Epithelial cell of esophagus (primary cell): ENCODE measurements at regions not wholly inside any gene's neighbourhood (a gene's known extent, or its start where the extent isn't known, plus 50 kb on each side); places are given as distances from the start of the nearest gene placed in this dataset.
"Not testable (repeated sequence)": the region's sequence is repeated elsewhere in the genome, so short reads cannot be mapped to it uniquely, and the experiment has no call there.

Experiments
- DNase-seq: peaks from one replicate; pipeline ENCODE4 v3.0.0; 2010; ENCODE audit warnings: low read depth
- H3K4me3 ChIP-seq: 2 replicates; pipeline ENCODE4 v1.5.1; 2011; ENCODE audit warnings: mild to moderate bottlenecking, low read length, control low read depth
- TF ChIP-seq, protein P1 (sequence below): IDR thresholded peaks from 2 replicates; pipeline ENCODE4 v1.5.1; 2011; ENCODE audit warnings: low read depth, mild to moderate bottlenecking, low read length, control low read depth, inconsistent platforms; ENCODE audit not compliant: insufficient read depth; ENCODE audit errors: missing control alignments

DNA sequence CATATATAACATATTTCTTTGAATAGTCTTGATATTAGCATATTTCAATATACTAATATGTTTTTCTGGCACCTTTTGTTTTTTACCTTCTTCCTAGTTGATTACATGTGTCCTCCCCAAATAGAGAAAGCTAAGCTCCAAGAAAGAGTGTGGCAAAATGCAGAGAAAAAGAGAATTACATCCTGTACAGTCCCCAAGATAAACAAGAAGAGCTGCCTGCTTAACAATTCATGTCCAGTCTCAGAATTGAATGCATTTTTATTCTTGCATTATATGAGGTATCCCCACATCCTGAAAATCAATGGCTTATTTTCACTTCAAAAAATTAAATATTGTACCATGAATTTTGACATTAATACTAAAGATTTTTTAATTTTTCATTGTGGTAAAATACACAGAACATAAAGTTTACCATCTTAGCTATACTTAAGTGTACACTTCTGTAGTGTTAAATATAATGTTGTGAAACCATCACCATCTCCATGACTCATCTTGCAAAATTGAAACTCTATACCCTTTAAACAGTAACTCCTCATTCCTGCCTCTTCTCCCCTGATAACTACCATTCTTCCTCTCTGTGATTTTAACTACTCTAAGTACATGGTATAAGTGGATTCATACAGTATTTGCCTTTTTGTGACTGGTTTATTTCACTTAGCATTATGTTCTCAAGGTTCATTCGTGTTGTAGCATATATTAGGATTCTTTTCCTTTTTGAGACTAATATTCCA, 490.3 kb downstream of the COL12A1 start:
- peak; percentile 62 for DNase-seq
- no peak overlapping the region for H3K4me3 ChIP-seq
- TF ChIP-seq, protein P1, sequence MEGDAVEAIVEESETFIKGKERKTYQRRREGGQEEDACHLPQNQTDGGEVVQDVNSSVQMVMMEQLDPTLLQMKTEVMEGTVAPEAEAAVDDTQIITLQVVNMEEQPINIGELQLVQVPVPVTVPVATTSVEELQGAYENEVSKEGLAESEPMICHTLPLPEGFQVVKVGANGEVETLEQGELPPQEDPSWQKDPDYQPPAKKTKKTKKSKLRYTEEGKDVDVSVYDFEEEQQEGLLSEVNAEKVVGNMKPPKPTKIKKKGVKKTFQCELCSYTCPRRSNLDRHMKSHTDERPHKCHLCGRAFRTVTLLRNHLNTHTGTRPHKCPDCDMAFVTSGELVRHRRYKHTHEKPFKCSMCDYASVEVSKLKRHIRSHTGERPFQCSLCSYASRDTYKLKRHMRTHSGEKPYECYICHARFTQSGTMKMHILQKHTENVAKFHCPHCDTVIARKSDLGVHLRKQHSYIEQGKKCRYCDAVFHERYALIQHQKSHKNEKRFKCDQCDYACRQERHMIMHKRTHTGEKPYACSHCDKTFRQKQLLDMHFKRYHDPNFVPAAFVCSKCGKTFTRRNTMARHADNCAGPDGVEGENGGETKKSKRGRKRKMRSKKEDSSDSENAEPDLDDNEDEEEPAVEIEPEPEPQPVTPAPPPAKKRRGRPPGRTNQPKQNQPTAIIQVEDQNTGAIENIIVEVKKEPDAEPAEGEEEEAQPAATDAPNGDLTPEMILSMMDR = no peak

DNA sequence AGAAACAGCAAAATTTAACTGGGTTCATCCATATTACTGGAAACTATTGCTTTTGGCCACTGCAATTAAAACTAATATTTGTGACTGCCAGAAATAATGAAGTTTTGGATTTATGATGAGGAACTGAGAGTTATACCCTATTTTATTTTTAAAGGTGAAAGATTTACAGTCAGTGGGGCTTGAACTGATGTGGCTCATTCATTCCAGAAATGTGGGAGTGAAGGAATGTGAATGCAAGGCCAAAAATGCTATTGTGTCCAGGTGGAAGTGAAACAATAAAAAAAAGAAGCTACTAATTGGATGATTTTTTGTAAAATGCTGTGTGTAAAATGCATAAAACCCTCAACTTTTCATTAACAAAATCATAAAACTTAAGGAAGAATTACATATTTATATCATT, 491.9 kb downstream of the COL12A1 start:
- H3K4me3 ChIP-seq = no peak overlapping the region
- DNase-seq = no peak
- TF ChIP-seq, protein P1 = no peak

DNA sequence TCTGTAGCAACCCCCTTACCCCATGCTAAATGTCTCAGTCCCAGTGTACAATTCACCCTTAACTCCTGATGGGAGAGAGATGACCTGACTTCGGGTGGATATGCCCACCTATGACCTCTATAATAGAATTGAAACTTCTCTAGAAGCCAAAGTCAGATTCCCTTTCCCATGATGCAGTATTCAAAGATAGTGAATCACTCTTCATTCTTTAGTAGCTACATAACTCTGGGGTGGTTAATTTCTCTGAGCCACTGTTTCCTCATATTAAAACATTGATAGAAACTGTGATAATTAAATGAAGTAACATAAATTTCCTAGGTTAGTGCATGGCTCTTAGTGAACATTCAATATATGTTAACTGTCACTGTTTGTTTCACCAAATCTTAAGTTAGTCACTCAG, 500.4 kb downstream of the COL12A1 start:
- TF ChIP-seq, protein P1 = no peak
- no peak overlapping the region for H3K4me3 ChIP-seq
- DNase-seq = peak; percentile 23

DNA sequence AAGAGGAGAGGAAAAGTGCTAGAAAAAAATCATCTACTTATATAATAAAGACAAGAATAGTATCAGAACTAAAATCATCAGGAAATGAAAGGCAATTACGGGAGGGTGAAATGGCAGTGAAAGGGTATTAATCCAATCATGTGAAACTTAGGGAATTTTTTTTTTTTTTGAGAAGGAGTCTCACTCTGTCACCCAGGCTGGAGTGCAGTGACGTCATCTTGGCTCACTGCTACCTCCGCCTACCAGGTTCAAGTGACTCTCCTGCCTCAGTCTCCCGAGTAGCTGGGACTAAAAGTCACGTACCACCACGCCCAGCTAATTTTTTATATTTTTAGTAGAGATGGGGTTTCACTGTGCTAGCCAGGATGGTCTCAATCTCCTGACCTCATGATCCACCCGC, 501.3 kb downstream of the COL12A1 start:
- not testable (repeated sequence) for DNase-seq, H3K4me3 ChIP-seq

DNA sequence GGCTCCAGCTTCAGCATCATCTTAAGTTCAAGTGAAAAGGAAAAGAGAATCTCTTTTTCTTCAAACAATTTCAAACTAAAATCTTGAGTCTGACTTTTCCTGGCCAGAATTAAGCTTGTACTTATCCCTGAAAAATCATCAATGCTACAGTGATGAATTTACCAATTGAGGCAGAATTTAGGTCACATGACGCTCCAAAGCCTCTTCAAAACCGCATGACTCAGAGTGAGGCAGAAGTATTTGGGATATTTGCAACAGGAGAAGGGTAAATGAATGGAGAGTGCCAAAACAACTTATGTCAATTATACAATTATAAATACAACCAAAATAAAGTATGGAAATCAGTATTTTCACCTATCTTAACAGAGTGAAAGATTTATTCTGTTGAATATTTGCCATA, 515.5 kb downstream of the COL12A1 start:
- H3K4me3 ChIP-seq = no peak overlapping the region
- TF ChIP-seq, protein P1 = no peak
- no peak for DNase-seq

DNA sequence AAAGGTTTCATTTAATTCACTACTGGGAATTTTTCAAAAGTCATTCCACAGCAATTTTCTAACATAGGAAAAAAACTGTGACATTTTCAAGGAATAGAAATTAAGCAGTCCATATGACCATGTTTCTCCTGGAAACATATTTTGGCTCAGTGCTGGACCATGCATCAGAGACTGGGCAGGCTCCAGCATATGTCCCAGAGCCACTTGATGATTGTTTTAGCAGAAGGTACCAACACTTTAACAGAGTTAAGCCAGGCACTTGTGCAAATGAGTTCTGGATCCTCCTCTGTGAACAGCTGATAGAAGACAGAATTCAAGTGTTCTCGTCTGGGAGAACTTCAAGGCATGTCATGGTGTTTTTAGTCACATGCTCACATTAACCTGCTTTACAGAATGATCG, 516.3 kb downstream of the COL12A1 start:
- no peak overlapping the region for H3K4me3 ChIP-seq
- DNase-seq = no peak
- TF ChIP-seq, protein P1 = no peak

DNA sequence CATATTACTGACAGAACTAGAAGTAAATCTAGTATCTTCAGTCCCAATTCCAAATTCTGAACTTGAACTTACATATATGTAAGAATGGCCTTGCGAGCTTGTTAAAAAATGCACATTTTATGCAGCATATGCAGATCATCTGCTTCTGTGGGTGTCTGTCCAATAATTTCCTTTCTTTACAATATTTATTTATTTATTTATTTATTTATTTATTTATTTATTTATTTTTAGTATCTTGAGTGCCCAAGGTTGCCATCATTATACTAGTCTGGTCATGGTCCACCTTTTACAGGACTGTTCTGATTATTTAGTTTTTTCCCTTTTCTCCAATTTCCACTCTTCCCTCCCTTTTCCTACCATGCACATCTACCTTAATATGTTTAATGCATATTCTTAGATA, 528.4 kb downstream of the COL12A1 start:
- DNase-seq = no peak
- no peak overlapping the region for H3K4me3 ChIP-seq

More for the DNA sequence above, 528.4 kb downstream of the COL12A1 start:
- TF ChIP-seq, protein P1 = no peak
